Retinal pigment epithelial cell (primary cell): ENCODE measurements at regions not wholly inside any gene's neighbourhood (a gene's known extent, or its start where the extent isn't known, plus 50 kb on each side); places are given as distances from the start of the nearest gene placed in this dataset.

Source experiments
- DNase-seq: peaks from one replicate; pipeline ENCODE4 v3.0.0-alpha.2; 2010; ENCODE audit warnings: low read depth
- H3K4me3 ChIP-seq: 2 replicates; pipeline ENCODE4 v1.5.1; 2011; ENCODE audit warnings: mild to moderate bottlenecking, low read length, control low read depth, moderate library complexity
- TF ChIP-seq, protein P1 (sequence below): conservative IDR thresholded peaks from 2 replicates; pipeline ENCODE4 v1.5.1; 2011; ENCODE audit warnings: low read depth, low read length, control low read depth, inconsistent platforms

- no peak overlapping the region for H3K4me3 ChIP-seq
- TF ChIP-seq, protein P1, sequence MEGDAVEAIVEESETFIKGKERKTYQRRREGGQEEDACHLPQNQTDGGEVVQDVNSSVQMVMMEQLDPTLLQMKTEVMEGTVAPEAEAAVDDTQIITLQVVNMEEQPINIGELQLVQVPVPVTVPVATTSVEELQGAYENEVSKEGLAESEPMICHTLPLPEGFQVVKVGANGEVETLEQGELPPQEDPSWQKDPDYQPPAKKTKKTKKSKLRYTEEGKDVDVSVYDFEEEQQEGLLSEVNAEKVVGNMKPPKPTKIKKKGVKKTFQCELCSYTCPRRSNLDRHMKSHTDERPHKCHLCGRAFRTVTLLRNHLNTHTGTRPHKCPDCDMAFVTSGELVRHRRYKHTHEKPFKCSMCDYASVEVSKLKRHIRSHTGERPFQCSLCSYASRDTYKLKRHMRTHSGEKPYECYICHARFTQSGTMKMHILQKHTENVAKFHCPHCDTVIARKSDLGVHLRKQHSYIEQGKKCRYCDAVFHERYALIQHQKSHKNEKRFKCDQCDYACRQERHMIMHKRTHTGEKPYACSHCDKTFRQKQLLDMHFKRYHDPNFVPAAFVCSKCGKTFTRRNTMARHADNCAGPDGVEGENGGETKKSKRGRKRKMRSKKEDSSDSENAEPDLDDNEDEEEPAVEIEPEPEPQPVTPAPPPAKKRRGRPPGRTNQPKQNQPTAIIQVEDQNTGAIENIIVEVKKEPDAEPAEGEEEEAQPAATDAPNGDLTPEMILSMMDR = no peak
- DNase-seq = no peak
Measured at GRCh38 chr15:66960519-66960918, 104.9 kb upstream of the SMAD3 start.

GRCh38 chr15:66961407-66961884 is 104.0 kb upstream of the SMAD3 start:
- H3K4me3 ChIP-seq = no peak overlapping the region
- DNase-seq = no peak
- TF ChIP-seq, protein P1 = no peak

GRCh38 chr15:66961901-66962300 is 103.5 kb upstream of the SMAD3 start:
- no peak overlapping the region for H3K4me3 ChIP-seq
- no peak for DNase-seq
- TF ChIP-seq, protein P1 = no peak

GRCh38 chr15:66962522-66962921 is 102.9 kb upstream of the SMAD3 start:
- DNase-seq = no peak
- H3K4me3 ChIP-seq = no peak overlapping the region
- TF ChIP-seq, protein P1 = no peak

GRCh38 chr15:66963084-66963483 is 102.3 kb upstream of the SMAD3 start:
- DNase-seq = no peak
- TF ChIP-seq, protein P1 = no peak
- H3K4me3 ChIP-seq = no peak overlapping the region

DNA sequence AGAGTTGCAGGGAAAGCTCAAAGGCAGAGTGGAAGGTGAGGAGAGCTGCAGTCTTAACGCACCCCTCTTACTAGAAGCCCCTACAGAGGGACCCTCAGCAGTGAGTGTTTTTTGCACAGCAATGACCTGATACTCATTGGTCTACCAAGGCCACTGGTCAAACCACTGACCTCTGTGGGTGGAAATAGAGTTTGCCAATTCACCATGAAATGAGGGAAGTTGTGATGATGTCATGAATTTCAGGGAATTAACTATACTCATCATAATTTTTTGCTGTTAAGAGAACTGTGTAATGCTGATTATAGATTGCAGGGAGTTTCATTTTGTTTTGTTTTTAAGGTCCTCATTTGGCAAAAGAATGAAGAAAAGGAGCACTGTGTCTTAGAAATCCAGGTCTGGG is 101.7 kb upstream of the SMAD3 start:
- no peak overlapping the region for H3K4me3 ChIP-seq
- TF ChIP-seq, protein P1 = no peak
- no peak for DNase-seq

DNA sequence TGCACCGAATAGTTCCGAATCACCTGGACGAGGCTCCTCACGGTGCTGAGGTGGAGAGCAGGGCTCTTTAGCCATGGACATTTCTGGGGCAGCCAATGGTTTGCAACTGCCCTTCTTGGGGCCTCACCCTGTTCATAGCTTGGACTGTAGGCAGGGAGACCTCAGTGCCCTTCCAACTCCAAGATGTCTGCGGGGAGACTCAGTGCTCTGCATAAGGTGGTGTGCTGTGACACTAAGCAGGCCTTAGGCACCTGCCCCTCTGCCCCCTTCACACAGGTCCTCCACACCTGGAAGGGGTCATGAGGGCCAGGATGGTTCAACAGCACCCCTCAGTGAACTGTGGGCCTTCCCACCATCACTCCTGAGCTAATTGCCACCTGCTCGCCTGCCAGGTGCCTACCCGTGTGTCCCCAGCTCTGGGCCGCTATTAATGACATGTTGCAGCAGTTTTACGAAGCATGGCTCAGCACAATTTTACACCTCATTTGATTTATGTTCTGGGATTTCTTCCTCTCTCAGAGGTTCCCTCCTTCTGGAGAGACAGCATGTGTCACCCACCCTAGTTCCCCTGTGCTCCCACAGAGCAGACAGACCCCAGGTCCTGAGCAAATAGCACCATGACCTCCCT is 101.2 kb upstream of the SMAD3 start:
- DNase-seq = no peak
- TF ChIP-seq, protein P1 = no peak
- H3K4me3 ChIP-seq = no peak overlapping the region
